ENCODE measurements at regions not wholly inside any gene's neighbourhood (a gene's known extent, or its start where the extent isn't known, plus 50 kb on each side); places are given as distances from the start of the nearest gene placed in this dataset.
"Not testable (repeated sequence)": the region's sequence is repeated elsewhere in the genome, so short reads cannot be mapped to it uniquely, and the experiment has no call there.

GRCh38 chr5:54404568-54404967 is 50.9 kb upstream of the HSPB3 start:
- H3K36me3 Mint-ChIP-seq (ENCODE audit: low read depth): no peaks in the 10 kb centered on the region
- H3K27ac Mint-ChIP-seq: no peak overlapping the region
- H3K27me3 Mint-ChIP-seq: no peaks in the 10 kb centered on the region
- peaks cover 4% of the 10 kb centered on the region for H3K4me1 Mint-ChIP-seq (ENCODE audit: low read depth)
- H3K4me3 Mint-ChIP-seq: no peak overlapping the region
- H3K9me3 Mint-ChIP-seq: no peaks in the 10 kb centered on the region

- H3K36me3 Mint-ChIP-seq (ENCODE audit: low read depth): no peaks in the 10 kb centered on the region
These were observed 51.5 kb upstream of the HSPB3 start for GRCh38 chr5:54403885-54404416.

GRCh38 chr5:54403121-54403520 is 52.4 kb upstream of the HSPB3 start:
- H3K27ac Mint-ChIP-seq: no peak overlapping the region
- no peaks in the 10 kb centered on the region for H3K9me3 Mint-ChIP-seq
- no peaks in the 10 kb centered on the region for H3K27me3 Mint-ChIP-seq
- peaks cover 4% of the 10 kb centered on the region for H3K4me1 Mint-ChIP-seq (ENCODE audit: low read depth)
- H3K36me3 Mint-ChIP-seq (ENCODE audit: low read depth): no peaks in the 10 kb centered on the region
- H3K4me3 Mint-ChIP-seq: no peak overlapping the region

More at GRCh38 chr5:54403885-54404416, 51.5 kb upstream of the HSPB3 start:
- H3K27me3 Mint-ChIP-seq: no peaks in the 10 kb centered on the region
- H3K4me1 Mint-ChIP-seq (ENCODE audit: low read depth): peaks cover 4% of the 10 kb centered on the region
- H3K27ac Mint-ChIP-seq: no peak overlapping the region
- H3K9me3 Mint-ChIP-seq: no peaks in the 10 kb centered on the region
- no peak overlapping the region for H3K4me3 Mint-ChIP-seq

GRCh38 chr5:54401515-54401914 is 54.0 kb upstream of the HSPB3 start:
- no peak overlapping the region for H3K4me3 Mint-ChIP-seq
- H3K27ac Mint-ChIP-seq: no peak overlapping the region
- no peaks in the 10 kb centered on the region for H3K9me3 Mint-ChIP-seq
- H3K36me3 Mint-ChIP-seq (ENCODE audit: low read depth): no peaks in the 10 kb centered on the region
- peaks cover 4% of the 10 kb centered on the region for H3K4me1 Mint-ChIP-seq (ENCODE audit: low read depth)
- H3K27me3 Mint-ChIP-seq: no peaks in the 10 kb centered on the region

GRCh38 chr5:54398191-54398590 is 57.3 kb upstream of the HSPB3 start:
- H3K4me1 Mint-ChIP-seq (ENCODE audit: low read depth): peaks cover 4% of the 10 kb centered on the region

GRCh38 chr5:54397420-54397819 is 58.1 kb upstream of the HSPB3 start:
- H3K4me3 Mint-ChIP-seq: no peak overlapping the region
- no peaks in the 10 kb centered on the region for H3K9me3 Mint-ChIP-seq
- peaks cover 4% of the 10 kb centered on the region for H3K4me1 Mint-ChIP-seq (ENCODE audit: low read depth)
- H3K27ac Mint-ChIP-seq: no peak overlapping the region
- H3K27me3 Mint-ChIP-seq: no peaks in the 10 kb centered on the region
- H3K36me3 Mint-ChIP-seq (ENCODE audit: low read depth): no peaks in the 10 kb centered on the region

More at GRCh38 chr5:54398191-54398590, 57.3 kb upstream of the HSPB3 start:
- H3K27ac Mint-ChIP-seq: no peak overlapping the region
- no peaks in the 10 kb centered on the region for H3K27me3 Mint-ChIP-seq
- no peaks in the 10 kb centered on the region for H3K36me3 Mint-ChIP-seq (ENCODE audit: low read depth)
- no peaks in the 10 kb centered on the region for H3K9me3 Mint-ChIP-seq
- H3K4me3 Mint-ChIP-seq: no peak overlapping the region

GRCh38 chr5:54393007-54393406 is 62.5 kb upstream of the HSPB3 start:
- H3K9me3 Mint-ChIP-seq; H3K27me3 Mint-ChIP-seq; H3K4me3 Mint-ChIP-seq; H3K27ac Mint-ChIP-seq; H3K36me3 Mint-ChIP-seq (ENCODE audit: low read depth): not testable (repeated sequence)
- H3K4me1 Mint-ChIP-seq (ENCODE audit: low read depth): peaks cover 14% of the 10 kb centered on the region

- Mint-ChIP-seq H3K4me3 (no peak overlapping the region), H3K4me1 (ENCODE audit: low read depth) (peaks cover 21% of the 10 kb centered on the region), H3K27me3 (no peaks in the 10 kb centered on the region), H3K36me3 (ENCODE audit: low read depth) (no peaks in the 10 kb centered on the region), H3K27ac (no peak overlapping the region), H3K9me3 (peaks cover 6% of the 10 kb centered on the region)
These were observed 64.9 kb upstream of the HSPB3 start for GRCh38 chr5:54390539-54391031.

GRCh38 chr5:54390015-54390414 is 65.5 kb upstream of the HSPB3 start:
- Mint-ChIP-seq H3K27me3 (peaks cover 3% of the 10 kb centered on the region), H3K4me3 (no peak overlapping the region), H3K27ac (no peak overlapping the region), H3K9me3 (peaks cover 6% of the 10 kb centered on the region), H3K4me1 (ENCODE audit: low read depth) (peaks cover 21% of the 10 kb centered on the region), H3K36me3 (ENCODE audit: low read depth) (no peaks in the 10 kb centered on the region)

GRCh38 chr5:54389399-54389798 is 66.1 kb upstream of the HSPB3 start:
- H3K36me3 Mint-ChIP-seq (ENCODE audit: low read depth); H3K27me3 Mint-ChIP-seq; H3K9me3 Mint-ChIP-seq; H3K4me3 Mint-ChIP-seq; H3K27ac Mint-ChIP-seq: not testable (repeated sequence)
- H3K4me1 Mint-ChIP-seq (ENCODE audit: low read depth): peaks cover 21% of the 10 kb centered on the region

GRCh38 chr5:54388811-54389210 is 66.7 kb upstream of the HSPB3 start:
- no peak overlapping the region for H3K4me3 Mint-ChIP-seq
- peaks cover 6% of the 10 kb centered on the region for H3K9me3 Mint-ChIP-seq
- H3K27me3 Mint-ChIP-seq: peaks cover 10% of the 10 kb centered on the region
- no peaks in the 10 kb centered on the region for H3K36me3 Mint-ChIP-seq (ENCODE audit: low read depth)
- H3K27ac Mint-ChIP-seq: peak overlapping the region; percentile 56
- peaks cover 21% of the 10 kb centered on the region for H3K4me1 Mint-ChIP-seq (ENCODE audit: low read depth)

- peaks cover 14% of the 10 kb centered on the region for H3K27me3 Mint-ChIP-seq
- peak overlapping the region; percentile 56 for H3K27ac Mint-ChIP-seq
- no peak overlapping the region for H3K4me3 Mint-ChIP-seq
- H3K36me3 Mint-ChIP-seq (ENCODE audit: low read depth): no peaks in the 10 kb centered on the region
- H3K9me3 Mint-ChIP-seq: peaks cover 6% of the 10 kb centered on the region
- H3K4me1 Mint-ChIP-seq (ENCODE audit: low read depth): peaks cover 21% of the 10 kb centered on the region
These were observed 67.1 kb upstream of the HSPB3 start for GRCh38 chr5:54388409-54388808.

- H3K27me3 Mint-ChIP-seq: peaks cover 15% of the 10 kb centered on the region
- no peak overlapping the region for H3K4me3 Mint-ChIP-seq
- H3K9me3 Mint-ChIP-seq: peaks cover 6% of the 10 kb centered on the region
- peak overlapping the region; percentile 56 for H3K27ac Mint-ChIP-seq
- peaks cover 21% of the 10 kb centered on the region for H3K4me1 Mint-ChIP-seq (ENCODE audit: low read depth)
- no peaks in the 10 kb centered on the region for H3K36me3 Mint-ChIP-seq (ENCODE audit: low read depth)
These were observed 67.8 kb upstream of the HSPB3 start for GRCh38 chr5:54387659-54388232.

GRCh38 chr5:54387031-54387430 is 68.5 kb upstream of the HSPB3 start:
- Mint-ChIP-seq H3K27ac (no peak overlapping the region), H3K9me3 (peaks cover 6% of the 10 kb centered on the region), H3K4me3 (no peak overlapping the region), H3K27me3 (peaks cover 20% of the 10 kb centered on the region), H3K4me1 (ENCODE audit: low read depth) (peaks cover 21% of the 10 kb centered on the region), H3K36me3 (ENCODE audit: low read depth) (no peaks in the 10 kb centered on the region)

GRCh38 chr5:54385994-54386393 is 69.5 kb upstream of the HSPB3 start:
- H3K36me3 Mint-ChIP-seq (ENCODE audit: low read depth): no peaks in the 10 kb centered on the region
- no peak overlapping the region for H3K4me3 Mint-ChIP-seq
- peaks cover 6% of the 10 kb centered on the region for H3K9me3 Mint-ChIP-seq
- H3K4me1 Mint-ChIP-seq (ENCODE audit: low read depth): peaks cover 21% of the 10 kb centered on the region
- peaks cover 20% of the 10 kb centered on the region for H3K27me3 Mint-ChIP-seq
- H3K27ac Mint-ChIP-seq: no peak overlapping the region

- Mint-ChIP-seq H3K4me1 (ENCODE audit: low read depth) (peaks cover 21% of the 10 kb centered on the region), H3K4me3 (no peak overlapping the region), H3K36me3 (ENCODE audit: low read depth) (no peaks in the 10 kb centered on the region), H3K9me3 (peaks cover 6% of the 10 kb centered on the region), H3K27ac (no peak overlapping the region), H3K27me3 (peaks cover 22% of the 10 kb centered on the region)
These were observed 71.1 kb upstream of the HSPB3 start for GRCh38 chr5:54384356-54384933.
